ENCODE measurements at regions not wholly inside any gene's neighbourhood (a gene's known extent, or its start where the extent isn't known, plus 50 kb on each side); places are given as distances from the start of the nearest gene placed in this dataset.

- Histone ChIP-seq H3K4me3 (replicated peaks; ENCODE audit: insufficient read depth, low read length) (no peak overlapping the region), H3K27ac (replicated peaks) (no peak overlapping the region), H3K27me3 (ENCODE audit: insufficient read depth, poor library complexity, severe bottlenecking) (no peaks in the 10 kb centered on the region)
- TF ChIP-seq REST (IDR thresholded peaks at IDR 0.05; ENCODE audit: insufficient replicate concordance, low read depth) (no peak), SPI1 (IDR thresholded peaks at IDR 0.05; ENCODE audit: borderline replicate concordance, low read depth) (no peak), POLR2AphosphoS5 (IDR thresholded peaks at IDR 0.05; ENCODE audit: low read depth) (no peak), CTCF (IDR thresholded peaks at IDR 0.05; ENCODE audit: insufficient read depth, low read length) (no peak), GABPA (IDR thresholded peaks at IDR 0.05; ENCODE audit: low read depth) (no peak)
- no peak for DNase-seq (ENCODE audit: low read depth in 1 of 2, low spot score in 1 of 2)
Measured at GRCh38 chr7:124124201-124124600, 91.3 kb upstream of the TMEM229A start.

GRCh38 chr7:124120911-124121310 is 88.0 kb upstream of the TMEM229A start:
- Histone ChIP-seq H3K27me3 (ENCODE audit: insufficient read depth, poor library complexity, severe bottlenecking) (no peaks in the 10 kb centered on the region), H3K27ac (replicated peaks) (no peak overlapping the region), H3K4me3 (replicated peaks; ENCODE audit: insufficient read depth, low read length) (no peak overlapping the region)
- TF ChIP-seq REST (IDR thresholded peaks at IDR 0.05; ENCODE audit: insufficient replicate concordance, low read depth) (no peak), CTCF (IDR thresholded peaks at IDR 0.05; ENCODE audit: insufficient read depth, low read length) (no peak), POLR2AphosphoS5 (IDR thresholded peaks at IDR 0.05; ENCODE audit: low read depth) (no peak), SPI1 (IDR thresholded peaks at IDR 0.05; ENCODE audit: borderline replicate concordance, low read depth) (no peak), GABPA (IDR thresholded peaks at IDR 0.05; ENCODE audit: low read depth) (no peak)
- DNase-seq (ENCODE audit: low read depth in 1 of 2, low spot score in 1 of 2) = no peak

GRCh38 chr7:124113045-124113444 is 80.2 kb upstream of the TMEM229A start:
- no peaks in the 10 kb centered on the region for H3K27me3 ChIP-seq (ENCODE audit: insufficient read depth, poor library complexity, severe bottlenecking)
- H3K27ac ChIP-seq (replicated peaks) = no peak overlapping the region
- TF ChIP-seq POLR2AphosphoS5 (IDR thresholded peaks at IDR 0.05; ENCODE audit: low read depth) (no peak), REST (IDR thresholded peaks at IDR 0.05; ENCODE audit: insufficient replicate concordance, low read depth) (no peak), CTCF (IDR thresholded peaks at IDR 0.05; ENCODE audit: insufficient read depth, low read length) (no peak), GABPA (IDR thresholded peaks at IDR 0.05; ENCODE audit: low read depth) (no peak), SPI1 (IDR thresholded peaks at IDR 0.05; ENCODE audit: borderline replicate concordance, low read depth) (no peak)
- no peak for DNase-seq (ENCODE audit: low read depth in 1 of 2, low spot score in 1 of 2)
- H3K4me3 ChIP-seq (replicated peaks; ENCODE audit: insufficient read depth, low read length) = no peak overlapping the region

Data from HL-60 (cell line).